SK-N-MC (cell line): ENCODE measurements at regions not wholly inside any gene's neighbourhood (a gene's known extent, or its start where the extent isn't known, plus 50 kb on each side); places are given as distances from the start of the nearest gene placed in this dataset.

Experiments
- DNase-seq: peaks from one replicate; pipeline ENCODE4 v3.0.0-alpha.2; 2011; ENCODE audit warnings: low read depth, low spot score
- H3K27ac ChIP-seq: fragments of 200-600 bp; sonication (generic); 2 replicates; pipeline ENCODE4 v1.5.1; 2016; ENCODE audit warnings: mixed run types
- H3K36me3 ChIP-seq: fragments of 200-600 bp; sonication (generic); 2 replicates; pipeline ENCODE4 v1.6.1; 2017; ENCODE audit warnings: antibody characterized with exemption, low read length, mixed read lengths; ENCODE audit not compliant: insufficient read depth
- H3K4me3 ChIP-seq: fragments of 200-600 bp; sonication (generic); 2 replicates; pipeline ENCODE4 v1.5.1; 2016
- H3K9ac ChIP-seq: fragments of 200-600 bp; sonication (generic); 2 replicates; pipeline ENCODE4 v1.8.0; 2017; ENCODE audit warnings: mixed run types, mixed read lengths; ENCODE audit not compliant: insufficient read length
- H3K9me3 ChIP-seq: fragments of 200-600 bp; sonication (generic); 2 replicates; pipeline ENCODE4 v1.6.1; 2017; ENCODE audit warnings: low read depth, mild to moderate bottlenecking, antibody characterized with exemption, low read length, moderate library complexity, mixed read lengths
- EZH2 ChIP-seq: fragments of 200-600 bp; sonication (generic); IDR thresholded peaks from one replicate; pipeline ENCODE4 v1.6.1; 2017; ENCODE audit warnings: antibody characterized with exemption
- FOXP2 ChIP-seq: optimal IDR thresholded peaks from 2 replicates; pipeline ENCODE3; 2011; ENCODE audit warnings: mild to moderate bottlenecking, moderate library complexity; ENCODE audit not compliant: insufficient read depth; ENCODE audit errors: extremely low read length, control extremely low read depth
- POLR2AphosphoS5 ChIP-seq: IDR thresholded peaks from 2 replicates; pipeline ENCODE4 v1.6.1; 2012; ENCODE audit warnings: mild to moderate bottlenecking, low read depth, low read length, borderline replicate concordance

DNA sequence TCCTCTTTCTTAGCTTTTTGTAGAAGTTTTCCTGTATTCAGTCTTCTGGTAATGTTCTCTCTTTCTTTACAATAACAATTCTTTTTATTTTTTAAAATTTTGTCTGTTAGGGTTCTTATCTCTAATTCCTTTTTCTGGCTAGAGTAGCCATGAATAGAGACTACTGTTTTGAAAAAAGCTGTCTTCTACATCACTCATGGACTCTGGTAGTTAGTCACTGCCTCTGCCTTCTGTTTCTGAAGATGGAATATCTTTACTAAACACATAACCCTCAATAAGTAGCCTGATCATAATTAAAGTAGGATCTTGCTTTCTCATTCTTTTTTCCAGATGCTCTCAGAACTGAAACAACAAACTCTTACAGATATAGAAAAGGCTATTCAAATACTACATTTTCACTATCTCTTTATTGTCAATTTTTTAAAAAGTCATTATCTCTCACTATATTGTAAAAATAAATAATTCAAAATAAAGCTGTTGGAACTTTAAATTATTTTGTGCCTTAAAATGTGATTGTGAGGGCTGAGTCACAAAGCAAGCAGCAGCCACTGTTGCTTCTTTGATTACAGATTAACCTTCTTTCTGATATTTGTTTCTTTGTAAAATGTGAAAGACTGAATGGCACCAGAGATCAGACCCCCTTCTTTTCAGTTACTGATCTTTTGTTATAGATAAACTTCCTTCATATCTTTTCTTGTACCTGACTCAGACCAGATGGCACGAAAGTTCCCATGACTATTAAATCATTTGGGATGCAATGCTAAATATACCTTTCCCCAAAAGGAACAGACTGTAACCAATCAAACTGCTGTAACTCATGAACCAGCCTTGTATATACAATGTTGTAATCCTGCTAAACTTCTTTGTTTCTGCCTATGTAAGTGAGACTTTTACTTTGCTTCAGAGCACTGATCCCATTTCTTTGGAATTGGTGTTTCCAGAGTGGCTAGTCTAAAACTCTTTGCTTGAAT lies 1159.5 kb downstream of the IGSF11 start:
- Histone ChIP-seq H3K9me3 (no peaks in the 10 kb centered on the region), H3K9ac (no peak overlapping the region), H3K27ac (no peak overlapping the region), H3K4me3 (no peak overlapping the region), H3K36me3 (no peaks in the 10 kb centered on the region)
- TF ChIP-seq POLR2AphosphoS5 (no peak), FOXP2 (no peak), EZH2 (no peak)
- no peak for DNase-seq

DNA sequence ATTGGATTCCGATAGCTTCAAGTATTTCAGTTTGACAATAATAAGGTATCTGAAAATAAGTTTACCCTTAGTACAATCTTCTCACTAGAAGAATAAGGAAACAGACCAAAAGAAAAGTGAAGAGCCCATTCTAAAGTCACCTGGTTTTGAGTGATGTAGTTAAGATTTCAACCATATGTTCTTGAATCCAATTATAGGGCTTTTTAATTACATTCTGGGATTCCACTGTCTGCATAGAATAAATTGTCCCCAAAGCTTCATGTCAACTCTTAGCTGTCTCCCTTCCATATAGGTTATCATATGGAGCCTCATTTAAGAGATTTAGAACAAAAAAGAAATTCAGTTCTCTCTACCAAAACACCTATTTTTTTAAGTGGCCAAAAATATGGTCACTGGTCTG lies 1158.8 kb downstream of the IGSF11 start:
- no peaks in the 10 kb centered on the region for H3K9me3 ChIP-seq
- H3K4me3 ChIP-seq, result no peak overlapping the region
- no peak overlapping the region for H3K9ac ChIP-seq
- TF ChIP-seq FOXP2, result no peak
- TF ChIP-seq EZH2, result no peak
- no peak for TF ChIP-seq POLR2AphosphoS5
- no peak overlapping the region for H3K27ac ChIP-seq
- H3K36me3 ChIP-seq, result no peaks in the 10 kb centered on the region
- DNase-seq, result no peak

DNA sequence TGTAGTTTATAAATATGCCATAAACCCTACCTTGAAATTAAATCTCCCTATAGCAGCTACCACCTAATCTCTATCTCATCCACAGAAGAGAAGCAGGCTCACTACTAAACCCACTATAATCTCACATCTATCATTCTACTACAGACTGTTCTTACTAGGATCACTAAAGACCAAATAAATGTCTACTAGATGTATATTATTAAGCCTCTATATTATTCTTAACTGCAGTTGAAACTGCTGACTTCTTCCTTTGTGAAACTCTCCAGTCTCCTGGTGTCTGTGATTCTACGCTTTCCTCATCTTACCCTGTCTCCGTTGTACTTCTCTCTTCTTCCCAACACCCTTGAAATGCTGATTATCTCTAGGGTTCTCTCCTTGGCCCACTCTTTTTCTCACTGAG lies 1154.0 kb downstream of the IGSF11 start:
- TF ChIP-seq POLR2AphosphoS5, result no peak
- no peak overlapping the region for H3K27ac ChIP-seq
- no peaks in the 10 kb centered on the region for H3K9me3 ChIP-seq

DNA sequence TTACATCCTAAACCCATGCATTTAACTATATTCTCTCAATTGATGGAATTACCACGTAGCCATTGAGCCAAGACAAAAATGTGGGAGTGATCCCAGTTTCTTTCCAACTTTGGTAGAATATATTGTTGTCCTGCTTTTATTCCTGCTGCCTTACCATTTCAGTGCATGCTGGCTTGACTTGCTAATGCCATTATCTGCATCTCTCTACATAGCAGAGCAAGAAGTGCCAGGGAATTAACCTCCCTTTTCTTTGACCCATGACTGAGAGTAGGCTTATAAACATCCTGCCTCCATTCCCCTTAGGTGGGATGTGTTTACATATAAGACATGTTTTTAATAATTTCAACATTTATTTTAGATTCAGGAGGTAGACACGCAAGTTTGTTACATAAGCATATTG lies 1153.4 kb downstream of the IGSF11 start:
- TF ChIP-seq POLR2AphosphoS5 (no peak), EZH2 (no peak), FOXP2 (no peak)
- Histone ChIP-seq H3K4me3 (no peak overlapping the region), H3K9me3 (no peaks in the 10 kb centered on the region), H3K27ac (no peak overlapping the region), H3K36me3 (no peaks in the 10 kb centered on the region), H3K9ac (no peak overlapping the region)
- DNase-seq, result no peak

More for the DNA sequence above, 1154.0 kb downstream of the IGSF11 start:
- Histone ChIP-seq H3K9ac (no peak overlapping the region), H3K4me3 (no peak overlapping the region), H3K36me3 (no peaks in the 10 kb centered on the region)
- DNase-seq, result no peak

DNA sequence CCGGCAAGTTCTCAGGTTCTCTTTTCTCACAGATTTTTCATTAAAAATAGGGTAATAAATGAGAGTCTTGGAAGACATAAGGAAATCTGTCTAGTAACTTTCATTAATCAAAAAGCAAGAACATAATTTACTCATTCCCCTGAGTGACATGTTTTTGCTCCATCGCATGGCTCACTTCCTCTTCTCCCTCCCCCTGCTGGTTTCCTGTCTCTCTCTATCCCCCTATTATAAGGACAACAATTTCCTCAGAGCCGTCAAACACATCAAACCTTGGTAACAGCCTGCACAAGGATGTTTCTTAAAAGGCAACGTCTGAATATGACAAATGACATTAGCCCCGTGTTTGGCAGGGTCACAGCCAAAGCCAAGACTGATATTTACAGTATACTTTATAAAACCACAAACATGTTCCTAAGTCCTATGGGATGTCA lies 1149.6 kb downstream of the IGSF11 start:
- no peaks in the 10 kb centered on the region for H3K36me3 ChIP-seq
- no peak for TF ChIP-seq EZH2
- no peak for TF ChIP-seq POLR2AphosphoS5
- TF ChIP-seq FOXP2, result no peak
- no peak overlapping the region for H3K27ac ChIP-seq
- no peaks in the 10 kb centered on the region for H3K9me3 ChIP-seq
- no peak for DNase-seq
- H3K9ac ChIP-seq, result no peak overlapping the region
- H3K4me3 ChIP-seq, result no peak overlapping the region

DNA sequence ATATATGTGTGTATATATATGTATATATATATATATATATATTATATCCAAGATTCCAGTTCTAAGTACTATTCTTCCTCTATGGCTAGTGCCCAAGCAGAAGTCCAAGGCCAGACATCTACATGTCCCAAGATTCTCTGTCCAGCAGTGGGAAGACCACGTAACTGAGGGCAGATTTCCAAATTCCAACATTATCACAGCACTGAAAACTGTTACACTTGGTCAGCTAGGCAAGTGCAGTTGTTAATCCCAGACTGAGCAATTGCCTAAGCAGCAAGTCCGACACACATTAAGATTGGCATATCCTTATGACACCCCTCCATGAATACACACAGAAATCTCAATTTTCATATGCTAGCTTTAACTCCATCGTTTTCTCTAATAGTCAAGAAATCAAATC lies 1148.5 kb downstream of the IGSF11 start:
- DNase-seq, result no peak
- Histone ChIP-seq H3K27ac (no peak overlapping the region), H3K4me3 (no peak overlapping the region), H3K9me3 (no peaks in the 10 kb centered on the region), H3K9ac (no peak overlapping the region), H3K36me3 (no peaks in the 10 kb centered on the region)
- TF ChIP-seq EZH2 (no peak), FOXP2 (no peak), POLR2AphosphoS5 (no peak)

DNA sequence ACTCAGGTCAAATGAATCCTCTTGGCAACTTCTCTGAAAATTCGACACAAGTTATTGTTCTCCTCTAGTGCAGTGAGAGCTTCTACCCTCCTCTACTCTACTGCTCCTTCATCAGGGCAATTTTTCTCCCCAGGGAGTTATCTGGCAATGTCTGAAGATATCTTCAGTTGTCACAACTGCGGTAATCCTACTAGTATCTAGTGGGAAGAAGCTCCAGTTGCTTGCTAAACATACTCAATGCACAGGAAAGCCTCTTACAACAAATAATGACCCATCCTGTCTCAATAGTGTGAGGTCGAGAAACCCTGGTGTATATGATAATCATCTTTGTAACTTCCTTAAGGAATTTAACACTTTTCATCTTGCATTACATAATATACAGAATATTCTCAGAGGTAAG lies 1147.6 kb downstream of the IGSF11 start:
- no peak overlapping the region for H3K27ac ChIP-seq
- no peak overlapping the region for H3K4me3 ChIP-seq
- no peaks in the 10 kb centered on the region for H3K36me3 ChIP-seq
- TF ChIP-seq EZH2 (no peak), FOXP2 (no peak), POLR2AphosphoS5 (no peak)
- H3K9me3 ChIP-seq, result no peaks in the 10 kb centered on the region
- no peak overlapping the region for H3K9ac ChIP-seq
- DNase-seq, result no peak

DNA sequence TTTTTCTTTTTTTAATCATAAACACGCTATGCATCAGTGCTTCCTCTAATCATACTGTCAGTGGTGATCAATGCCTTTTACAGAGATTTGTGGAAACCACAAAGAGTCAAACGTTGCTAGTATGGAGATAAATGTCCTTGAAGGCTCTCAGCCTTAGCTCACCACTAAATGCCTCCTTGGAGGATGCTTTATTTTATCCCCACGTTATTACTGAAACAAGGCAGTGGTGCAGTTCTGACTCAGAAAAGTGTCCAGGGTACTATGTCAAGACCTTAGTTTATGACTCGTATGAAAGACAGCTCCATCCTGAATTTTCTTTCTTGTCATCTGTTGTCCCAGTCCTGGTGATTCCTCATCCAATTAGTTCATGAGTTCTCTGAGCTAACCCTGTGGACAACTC lies 1146.7 kb downstream of the IGSF11 start:
- no peak overlapping the region for H3K9ac ChIP-seq
- no peak for TF ChIP-seq EZH2
- no peak for TF ChIP-seq POLR2AphosphoS5
- TF ChIP-seq FOXP2, result no peak
- no peak overlapping the region for H3K27ac ChIP-seq
- H3K4me3 ChIP-seq, result no peak overlapping the region
- no peak for DNase-seq
- no peaks in the 10 kb centered on the region for H3K36me3 ChIP-seq
- no peaks in the 10 kb centered on the region for H3K9me3 ChIP-seq
